ENCODE measurements at regions not wholly inside any gene's neighbourhood (a gene's known extent, or its start where the extent isn't known, plus 50 kb on each side); places are given as distances from the start of the nearest gene placed in this dataset.

DNA sequence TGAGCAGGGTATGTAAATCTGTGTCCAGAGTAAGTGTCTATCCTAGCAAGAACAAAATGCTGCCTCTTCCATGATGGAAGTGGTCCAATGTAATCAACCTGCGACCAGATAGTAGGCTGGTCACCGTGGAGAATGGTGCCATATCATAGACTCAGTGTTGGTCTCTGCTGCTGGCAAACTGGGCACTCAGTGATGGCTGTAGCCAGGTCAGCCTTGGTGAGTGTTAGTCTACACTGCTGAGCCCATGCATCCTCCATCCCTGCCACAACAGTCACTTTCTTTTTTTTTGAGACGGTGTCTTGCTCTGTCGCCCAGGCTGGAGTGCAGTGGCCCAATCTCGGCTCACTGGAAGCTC is 69.3 kb downstream of the CHRD start:
- TF ChIP-seq, protein P1, sequence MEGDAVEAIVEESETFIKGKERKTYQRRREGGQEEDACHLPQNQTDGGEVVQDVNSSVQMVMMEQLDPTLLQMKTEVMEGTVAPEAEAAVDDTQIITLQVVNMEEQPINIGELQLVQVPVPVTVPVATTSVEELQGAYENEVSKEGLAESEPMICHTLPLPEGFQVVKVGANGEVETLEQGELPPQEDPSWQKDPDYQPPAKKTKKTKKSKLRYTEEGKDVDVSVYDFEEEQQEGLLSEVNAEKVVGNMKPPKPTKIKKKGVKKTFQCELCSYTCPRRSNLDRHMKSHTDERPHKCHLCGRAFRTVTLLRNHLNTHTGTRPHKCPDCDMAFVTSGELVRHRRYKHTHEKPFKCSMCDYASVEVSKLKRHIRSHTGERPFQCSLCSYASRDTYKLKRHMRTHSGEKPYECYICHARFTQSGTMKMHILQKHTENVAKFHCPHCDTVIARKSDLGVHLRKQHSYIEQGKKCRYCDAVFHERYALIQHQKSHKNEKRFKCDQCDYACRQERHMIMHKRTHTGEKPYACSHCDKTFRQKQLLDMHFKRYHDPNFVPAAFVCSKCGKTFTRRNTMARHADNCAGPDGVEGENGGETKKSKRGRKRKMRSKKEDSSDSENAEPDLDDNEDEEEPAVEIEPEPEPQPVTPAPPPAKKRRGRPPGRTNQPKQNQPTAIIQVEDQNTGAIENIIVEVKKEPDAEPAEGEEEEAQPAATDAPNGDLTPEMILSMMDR (IDR thresholded peaks at IDR 0.05) = no peak
- TF ChIP-seq POLR2A (IDR thresholded peaks at IDR 0.05) = no peak
